HG03196 (cell line): ENCODE measurements at regions not wholly inside any gene's neighbourhood (a gene's known extent, or its start where the extent isn't known, plus 50 kb on each side); places are given as distances from the start of the nearest gene placed in this dataset.

Experiments
- ATAC-seq: cut with Tn5 transposase; IDR thresholded peaks from one replicate; pipeline ENCODE4 v1.9.1; 2021; ENCODE audit not compliant: unreplicated experiment

- no peak for ATAC-seq
Measured at GRCh38 chr17:73802871-73803270, 158.6 kb upstream of the SDK2 start.

GRCh38 chr17:73803964-73804435, 159.8 kb upstream of the SDK2 start:
- ATAC-seq, result no peak

GRCh38 chr17:73806768-73807167, 162.5 kb upstream of the SDK2 start:
- no peak for ATAC-seq

- no peak for ATAC-seq
Measured at GRCh38 chr17:73813201-73813600, 169.0 kb upstream of the SDK2 start.

- no peak for ATAC-seq
Measured at GRCh38 chr17:73814075-73814474, 169.8 kb upstream of the SDK2 start.

GRCh38 chr17:73815474-73815873, 171.2 kb upstream of the SDK2 start:
- ATAC-seq, result no peak

- ATAC-seq, result no peak
Measured at GRCh38 chr17:73819440-73820395, 175.5 kb upstream of the SDK2 start.

GRCh38 chr17:73820686-73821448, 176.6 kb upstream of the SDK2 start:
- no peak for ATAC-seq

GRCh38 chr17:73821665-73822064, 177.4 kb upstream of the SDK2 start:
- no peak for ATAC-seq

- ATAC-seq, result no peak
Measured at GRCh38 chr17:73822371-73822770, 178.1 kb upstream of the SDK2 start.

GRCh38 chr17:73823684-73824083, 179.4 kb upstream of the SDK2 start:
- ATAC-seq, result no peak

- no peak for ATAC-seq
Measured at GRCh38 chr17:73824321-73824720, 180.1 kb upstream of the SDK2 start.

GRCh38 chr17:73826181-73826871, 182.1 kb upstream of the SDK2 start:
- ATAC-seq, result no peak

- ATAC-seq, result no peak
Measured at GRCh38 chr17:73826872-73827228, 182.6 kb upstream of the SDK2 start.

GRCh38 chr17:73827627-73828291, 183.5 kb upstream of the SDK2 start:
- no peak for ATAC-seq

- no peak for ATAC-seq
Measured at GRCh38 chr17:73829676-73830280, 185.5 kb upstream of the SDK2 start.

- no peak for ATAC-seq
Measured at GRCh38 chr17:73831699-73832098, 187.5 kb upstream of the SDK2 start.

GRCh38 chr17:73833775-73834488, 189.7 kb upstream of the SDK2 start:
- ATAC-seq, result no peak

GRCh38 chr17:73834684-73835343, 190.6 kb upstream of the SDK2 start:
- ATAC-seq, result no peak
